ENCODE measurements at regions not wholly inside any gene's neighbourhood (a gene's known extent, or its start where the extent isn't known, plus 50 kb on each side); places are given as distances from the start of the nearest gene placed in this dataset.

GRCh38 chr3:182644013-182644412 lies 149.3 kb upstream of the ATP11B start:
- Histone ChIP-seq H3K27me3 (ENCODE audit: insufficient read depth, poor library complexity, severe bottlenecking) (no peaks in the 10 kb centered on the region), H3K4me3 (replicated peaks; ENCODE audit: insufficient read depth, low read length) (no peak overlapping the region), H3K27ac (replicated peaks) (no peak overlapping the region)
- TF ChIP-seq SPI1 (IDR thresholded peaks at IDR 0.05; ENCODE audit: borderline replicate concordance, low read depth), result no peak
- TF ChIP-seq CTCF (IDR thresholded peaks at IDR 0.05; ENCODE audit: insufficient read depth, low read length), result no peak
- no peak for TF ChIP-seq REST (IDR thresholded peaks at IDR 0.05; ENCODE audit: insufficient replicate concordance, low read depth)
- TF ChIP-seq GABPA (IDR thresholded peaks at IDR 0.05; ENCODE audit: low read depth), result no peak
- TF ChIP-seq POLR2AphosphoS5 (IDR thresholded peaks at IDR 0.05; ENCODE audit: low read depth), result no peak
- DNase-seq (ENCODE audit: low read depth in 1 of 2, low spot score in 1 of 2), result no peak

- TF ChIP-seq GABPA (IDR thresholded peaks at IDR 0.05; ENCODE audit: low read depth), result no peak
- no peak for TF ChIP-seq REST (IDR thresholded peaks at IDR 0.05; ENCODE audit: insufficient replicate concordance, low read depth)
- TF ChIP-seq CTCF (IDR thresholded peaks at IDR 0.05; ENCODE audit: insufficient read depth, low read length), result no peak
- TF ChIP-seq SPI1 (IDR thresholded peaks at IDR 0.05; ENCODE audit: borderline replicate concordance, low read depth), result no peak
- no peak for TF ChIP-seq POLR2AphosphoS5 (IDR thresholded peaks at IDR 0.05; ENCODE audit: low read depth)
- Histone ChIP-seq H3K27me3 (ENCODE audit: insufficient read depth, poor library complexity, severe bottlenecking) (no peaks in the 10 kb centered on the region), H3K27ac (replicated peaks) (no peak overlapping the region), H3K4me3 (replicated peaks; ENCODE audit: insufficient read depth, low read length) (no peak overlapping the region)
- no peak for DNase-seq (ENCODE audit: low read depth in 1 of 2, low spot score in 1 of 2)
These were observed 148.4 kb upstream of the ATP11B start for GRCh38 chr3:182644790-182645433.

GRCh38 chr3:182650568-182651128 lies 142.7 kb upstream of the ATP11B start:
- DNase-seq (ENCODE audit: low read depth in 1 of 2, low spot score in 1 of 2), result no peak
- H3K27ac ChIP-seq (replicated peaks), result no peak overlapping the region
- no peaks in the 10 kb centered on the region for H3K27me3 ChIP-seq (ENCODE audit: insufficient read depth, poor library complexity, severe bottlenecking)
- TF ChIP-seq REST (IDR thresholded peaks at IDR 0.05; ENCODE audit: insufficient replicate concordance, low read depth) (no peak), CTCF (IDR thresholded peaks at IDR 0.05; ENCODE audit: insufficient read depth, low read length) (no peak), GABPA (IDR thresholded peaks at IDR 0.05; ENCODE audit: low read depth) (no peak), SPI1 (IDR thresholded peaks at IDR 0.05; ENCODE audit: borderline replicate concordance, low read depth) (no peak), POLR2AphosphoS5 (IDR thresholded peaks at IDR 0.05; ENCODE audit: low read depth) (no peak)
- no peak overlapping the region for H3K4me3 ChIP-seq (replicated peaks; ENCODE audit: insufficient read depth, low read length)

All from HL-60 (cell line).